ENCODE measurements at regions not wholly inside any gene's neighbourhood (a gene's known extent, or its start where the extent isn't known, plus 50 kb on each side); places are given as distances from the start of the nearest gene placed in this dataset.

- peak; percentile 57 for FAIRE-seq
Observed at GRCh38 chr18:24530630-24531111, 70.2 kb downstream of the HRH4 start.

GRCh38 chr18:24534271-24534670 lies 73.8 kb downstream of the HRH4 start:
- FAIRE-seq: no peak

More at GRCh38 chr18:24530630-24531111, 70.2 kb downstream of the HRH4 start:
- peak; percentile 71 for DNase-seq (ENCODE audit: low spot score)

GRCh38 chr18:24534737-24535136 lies 74.3 kb downstream of the HRH4 start:
- DNase-seq (ENCODE audit: low spot score): no peak
- no peak for FAIRE-seq

More at GRCh38 chr18:24534271-24534670, 73.8 kb downstream of the HRH4 start:
- no peak for DNase-seq (ENCODE audit: low spot score)

GRCh38 chr18:24535527-24536295 lies 75.3 kb downstream of the HRH4 start:
- no peak for FAIRE-seq
- no peak for DNase-seq (ENCODE audit: low spot score)

GRCh38 chr18:24536326-24536725 lies 75.9 kb downstream of the HRH4 start:
- FAIRE-seq (no peak), DNase-seq (ENCODE audit: low spot score) (no peak)

- DNase-seq (ENCODE audit: low spot score): no peak
- no peak for FAIRE-seq
Observed at GRCh38 chr18:24536834-24537233, 76.4 kb downstream of the HRH4 start.

GRCh38 chr18:24538414-24539264 lies 78.2 kb downstream of the HRH4 start:
- FAIRE-seq (no peak), DNase-seq (ENCODE audit: low spot score) (no peak)

- DNase-seq (ENCODE audit: low spot score): no peak
- no peak for FAIRE-seq
Observed at GRCh38 chr18:24539866-24540617, 79.6 kb downstream of the HRH4 start.

- DNase-seq (ENCODE audit: low spot score) (no peak), FAIRE-seq (no peak)
Observed at GRCh38 chr18:24540896-24541295, 80.5 kb downstream of the HRH4 start.

GRCh38 chr18:24543086-24543794 lies 82.8 kb downstream of the HRH4 start:
- FAIRE-seq: no peak

GRCh38 chr18:24543795-24544498 lies 83.5 kb downstream of the HRH4 start:
- DNase-seq (ENCODE audit: low spot score): no peak
- no peak for FAIRE-seq

More at GRCh38 chr18:24543086-24543794, 82.8 kb downstream of the HRH4 start:
- no peak for DNase-seq (ENCODE audit: low spot score)

GRCh38 chr18:24544949-24545348 lies 84.5 kb downstream of the HRH4 start:
- DNase-seq (ENCODE audit: low spot score) (no peak), FAIRE-seq (no peak)

- DNase-seq (ENCODE audit: low spot score) (no peak), FAIRE-seq (no peak)
Observed at GRCh38 chr18:24545651-24546050, 85.2 kb downstream of the HRH4 start.

GRCh38 chr18:24546307-24546706 lies 85.9 kb downstream of the HRH4 start:
- FAIRE-seq: no peak
- no peak for DNase-seq (ENCODE audit: low spot score)

GRCh38 chr18:24548583-24548982 lies 88.1 kb downstream of the HRH4 start:
- DNase-seq (ENCODE audit: low spot score) (no peak), FAIRE-seq (no peak)

- no peak for FAIRE-seq
- DNase-seq (ENCODE audit: low spot score): no peak
Observed at GRCh38 chr18:24552218-24552617, 91.8 kb downstream of the HRH4 start.

- FAIRE-seq: no peak
- no peak for DNase-seq (ENCODE audit: low spot score)
Observed at GRCh38 chr18:24553571-24554285, 93.3 kb downstream of the HRH4 start.

GRCh38 chr18:24558403-24558802 lies 98.0 kb downstream of the HRH4 start:
- no peak for FAIRE-seq
- DNase-seq (ENCODE audit: low spot score): no peak

GRCh38 chr18:24559526-24559925 lies 99.1 kb downstream of the HRH4 start:
- FAIRE-seq (no peak), DNase-seq (ENCODE audit: low spot score) (no peak)
